ENCODE measurements at regions not wholly inside any gene's neighbourhood (a gene's known extent, or its start where the extent isn't known, plus 50 kb on each side); places are given as distances from the start of the nearest gene placed in this dataset.

DNA sequence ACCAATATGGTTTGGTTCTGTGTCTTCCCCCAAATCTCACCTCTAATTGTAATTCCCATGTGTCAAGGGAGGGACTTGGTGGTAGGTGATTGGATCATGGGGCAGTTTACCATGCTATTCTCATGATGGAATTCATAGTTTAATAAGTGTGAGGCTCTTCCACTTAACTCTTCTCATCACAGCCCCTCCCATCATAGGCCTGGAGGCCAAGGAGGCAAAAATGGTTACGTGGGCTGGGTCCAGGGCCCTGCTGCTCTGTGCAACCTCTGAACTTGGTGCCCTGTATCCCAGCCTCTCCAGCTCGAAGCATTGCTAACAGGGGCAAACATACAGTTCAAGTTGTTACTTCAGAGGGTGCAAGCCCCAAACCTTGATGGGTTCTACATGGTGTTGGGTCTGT is 232.7 kb downstream of the ADGRG6 start:
- H3K27me3 ChIP-seq: no peaks in the 10 kb centered on the region
- no peaks in the 10 kb centered on the region for H3K9me3 ChIP-seq
- no peak overlapping the region for H3K27ac ChIP-seq
- no peak for TF ChIP-seq CTCF (IDR thresholded peaks at IDR 0.05)
- no peaks in the 10 kb centered on the region for H3K36me3 ChIP-seq
- H3K4me1 ChIP-seq (ENCODE audit: control insufficient read depth in 1 of 2, insufficient read depth in 1 of 2, low read depth in 1 of 2, low read length in 1 of 2): no peaks in the 10 kb centered on the region
- H3K4me3 ChIP-seq (ENCODE audit: low read depth in 1 of 2, low read length in 1 of 2): no peak overlapping the region

- no peaks in the 10 kb centered on the region for H3K27me3 ChIP-seq
Observed at GRCh38 chr6:142537612-142538478, 236.0 kb downstream of the ADGRG6 start.

DNA sequence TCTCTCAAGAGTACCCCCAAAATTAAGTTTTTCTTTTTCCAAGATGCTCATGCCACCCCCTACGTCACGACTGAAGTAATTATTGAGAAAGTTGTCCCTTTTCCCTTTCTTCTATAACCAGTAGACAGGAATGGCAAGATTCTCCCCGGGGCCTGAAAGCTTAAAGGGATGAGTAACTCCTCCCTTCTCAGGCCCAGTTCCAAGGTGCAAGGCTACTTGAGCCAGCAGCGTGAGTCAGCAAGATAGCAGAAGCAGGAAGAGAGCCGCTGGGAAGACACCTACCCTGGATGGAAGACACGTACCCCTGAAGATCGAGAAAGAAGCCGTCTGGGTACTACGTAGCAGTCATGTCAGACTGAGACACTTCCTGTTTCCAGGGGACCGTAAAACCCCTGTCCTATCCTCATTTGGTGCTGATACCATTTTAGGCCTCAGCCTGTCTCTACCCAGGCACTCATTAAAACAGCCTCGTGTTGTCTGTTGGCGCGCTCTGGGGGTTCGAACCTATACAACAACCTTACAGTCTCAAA is 241.0 kb downstream of the ADGRG6 start:
- TF ChIP-seq CTCF (IDR thresholded peaks at IDR 0.05): no peak
- no peaks in the 10 kb centered on the region for H3K36me3 ChIP-seq
- no peaks in the 10 kb centered on the region for H3K27me3 ChIP-seq
- H3K4me1 ChIP-seq (ENCODE audit: control insufficient read depth in 1 of 2, insufficient read depth in 1 of 2, low read depth in 1 of 2, low read length in 1 of 2): no peaks in the 10 kb centered on the region
- no peak overlapping the region for H3K27ac ChIP-seq
- no peaks in the 10 kb centered on the region for H3K9me3 ChIP-seq
- no peak overlapping the region for H3K4me3 ChIP-seq (ENCODE audit: low read depth in 1 of 2, low read length in 1 of 2)

More at GRCh38 chr6:142537612-142538478, 236.0 kb downstream of the ADGRG6 start:
- H3K36me3 ChIP-seq: no peaks in the 10 kb centered on the region
- H3K4me1 ChIP-seq (ENCODE audit: control insufficient read depth in 1 of 2, insufficient read depth in 1 of 2, low read depth in 1 of 2, low read length in 1 of 2): no peaks in the 10 kb centered on the region
- no peak for TF ChIP-seq CTCF (IDR thresholded peaks at IDR 0.05)
- no peak overlapping the region for H3K27ac ChIP-seq
- no peaks in the 10 kb centered on the region for H3K9me3 ChIP-seq
- no peak overlapping the region for H3K4me3 ChIP-seq (ENCODE audit: low read depth in 1 of 2, low read length in 1 of 2)

DNA sequence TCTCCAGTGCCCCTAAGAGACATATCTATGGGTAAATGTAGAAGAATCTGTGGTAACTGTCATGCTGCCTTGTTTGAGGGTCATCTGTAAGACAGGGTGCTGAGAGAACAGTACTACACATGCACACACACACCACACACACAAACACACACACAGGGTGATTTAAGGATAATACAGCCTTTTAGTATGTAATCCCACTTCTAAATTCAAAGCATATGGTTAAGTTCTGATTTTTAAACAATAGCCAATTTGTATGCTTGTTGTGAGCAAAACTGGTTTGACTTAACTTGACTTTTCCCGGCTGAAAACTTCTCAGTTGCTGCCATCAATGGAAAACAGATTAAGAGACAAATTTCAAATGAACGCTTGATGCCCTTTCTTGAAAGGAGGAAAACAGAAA is 241.8 kb downstream of the ADGRG6 start:
- no peaks in the 10 kb centered on the region for H3K27me3 ChIP-seq
- H3K4me3 ChIP-seq (ENCODE audit: low read depth in 1 of 2, low read length in 1 of 2): no peak overlapping the region
- no peaks in the 10 kb centered on the region for H3K4me1 ChIP-seq (ENCODE audit: control insufficient read depth in 1 of 2, insufficient read depth in 1 of 2, low read depth in 1 of 2, low read length in 1 of 2)
- H3K9me3 ChIP-seq: no peaks in the 10 kb centered on the region
- no peak overlapping the region for H3K27ac ChIP-seq
- H3K36me3 ChIP-seq: no peaks in the 10 kb centered on the region
- TF ChIP-seq CTCF (IDR thresholded peaks at IDR 0.05): no peak

- no peaks in the 10 kb centered on the region for H3K9me3 ChIP-seq
- H3K27ac ChIP-seq: no peak overlapping the region
- H3K36me3 ChIP-seq: no peaks in the 10 kb centered on the region
- no peaks in the 10 kb centered on the region for H3K4me1 ChIP-seq (ENCODE audit: control insufficient read depth in 1 of 2, insufficient read depth in 1 of 2, low read depth in 1 of 2, low read length in 1 of 2)
- H3K27me3 ChIP-seq: no peaks in the 10 kb centered on the region
- TF ChIP-seq CTCF (IDR thresholded peaks at IDR 0.05): no peak
- H3K4me3 ChIP-seq (ENCODE audit: low read depth in 1 of 2, low read length in 1 of 2): no peak overlapping the region
Observed at GRCh38 chr6:142544199-142544838, 242.5 kb downstream of the ADGRG6 start.
